GM12875 (cell line): ENCODE measurements at regions not wholly inside any gene's neighbourhood (a gene's known extent, or its start where the extent isn't known, plus 50 kb on each side); places are given as distances from the start of the nearest gene placed in this dataset.

Source experiments
- H3K4me3 ChIP-seq: one replicate; pipeline ENCODE4 v1.5.1; 2011; ENCODE audit warnings: low read depth, low read length, control low read depth
- TF ChIP-seq, protein P1 (sequence below): IDR thresholded peaks from 2 replicates; pipeline ENCODE4 v1.5.1; 2011; ENCODE audit warnings: low read depth, mild to moderate bottlenecking, control low read depth, inconsistent platforms, low read length, moderate library complexity, borderline replicate concordance; ENCODE audit not compliant: insufficient read depth

DNA sequence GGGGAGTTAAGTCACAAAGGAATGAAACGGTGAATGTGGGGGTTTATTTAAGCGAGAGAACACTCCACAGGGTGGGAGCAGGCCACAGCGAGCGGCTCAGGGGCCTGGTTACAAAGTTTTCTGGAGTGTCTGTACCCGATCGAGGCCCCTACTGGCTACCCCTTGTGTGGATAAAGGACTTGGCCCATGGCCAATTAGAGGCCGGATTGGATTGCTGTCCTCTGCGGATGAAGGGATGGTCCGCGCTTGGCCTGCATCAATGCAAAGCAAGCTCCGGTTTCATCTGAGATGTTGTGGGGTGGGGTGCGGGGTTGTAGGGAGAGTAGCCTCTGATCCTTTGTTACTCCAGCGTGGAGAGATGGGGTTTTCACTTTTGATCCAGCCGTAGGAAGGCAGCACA, 1574.5 kb upstream of the TENM3 start:
- TF ChIP-seq, protein P1, sequence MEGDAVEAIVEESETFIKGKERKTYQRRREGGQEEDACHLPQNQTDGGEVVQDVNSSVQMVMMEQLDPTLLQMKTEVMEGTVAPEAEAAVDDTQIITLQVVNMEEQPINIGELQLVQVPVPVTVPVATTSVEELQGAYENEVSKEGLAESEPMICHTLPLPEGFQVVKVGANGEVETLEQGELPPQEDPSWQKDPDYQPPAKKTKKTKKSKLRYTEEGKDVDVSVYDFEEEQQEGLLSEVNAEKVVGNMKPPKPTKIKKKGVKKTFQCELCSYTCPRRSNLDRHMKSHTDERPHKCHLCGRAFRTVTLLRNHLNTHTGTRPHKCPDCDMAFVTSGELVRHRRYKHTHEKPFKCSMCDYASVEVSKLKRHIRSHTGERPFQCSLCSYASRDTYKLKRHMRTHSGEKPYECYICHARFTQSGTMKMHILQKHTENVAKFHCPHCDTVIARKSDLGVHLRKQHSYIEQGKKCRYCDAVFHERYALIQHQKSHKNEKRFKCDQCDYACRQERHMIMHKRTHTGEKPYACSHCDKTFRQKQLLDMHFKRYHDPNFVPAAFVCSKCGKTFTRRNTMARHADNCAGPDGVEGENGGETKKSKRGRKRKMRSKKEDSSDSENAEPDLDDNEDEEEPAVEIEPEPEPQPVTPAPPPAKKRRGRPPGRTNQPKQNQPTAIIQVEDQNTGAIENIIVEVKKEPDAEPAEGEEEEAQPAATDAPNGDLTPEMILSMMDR = no peak
- no peak overlapping the region for H3K4me3 ChIP-seq

DNA sequence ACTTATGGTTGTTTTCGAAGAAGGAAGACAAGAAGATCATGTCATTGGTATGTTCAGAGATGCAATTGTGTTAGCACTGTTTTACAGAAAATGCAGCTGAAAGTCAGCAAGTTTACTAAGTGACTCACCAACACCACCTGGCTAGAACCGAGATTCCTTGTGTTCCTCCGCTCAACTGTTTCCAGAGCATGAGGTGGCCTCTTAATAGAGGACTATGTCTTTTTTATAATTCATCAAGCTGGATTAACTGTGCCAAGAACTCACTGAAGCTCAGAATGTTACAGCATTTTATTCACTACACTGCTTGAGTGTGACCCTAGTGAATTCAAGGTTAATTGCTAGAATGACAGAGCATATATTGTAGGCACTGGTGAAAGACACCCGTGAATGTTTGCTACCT, 1573.5 kb upstream of the TENM3 start:
- TF ChIP-seq, protein P1 = no peak
- H3K4me3 ChIP-seq = no peak overlapping the region

DNA sequence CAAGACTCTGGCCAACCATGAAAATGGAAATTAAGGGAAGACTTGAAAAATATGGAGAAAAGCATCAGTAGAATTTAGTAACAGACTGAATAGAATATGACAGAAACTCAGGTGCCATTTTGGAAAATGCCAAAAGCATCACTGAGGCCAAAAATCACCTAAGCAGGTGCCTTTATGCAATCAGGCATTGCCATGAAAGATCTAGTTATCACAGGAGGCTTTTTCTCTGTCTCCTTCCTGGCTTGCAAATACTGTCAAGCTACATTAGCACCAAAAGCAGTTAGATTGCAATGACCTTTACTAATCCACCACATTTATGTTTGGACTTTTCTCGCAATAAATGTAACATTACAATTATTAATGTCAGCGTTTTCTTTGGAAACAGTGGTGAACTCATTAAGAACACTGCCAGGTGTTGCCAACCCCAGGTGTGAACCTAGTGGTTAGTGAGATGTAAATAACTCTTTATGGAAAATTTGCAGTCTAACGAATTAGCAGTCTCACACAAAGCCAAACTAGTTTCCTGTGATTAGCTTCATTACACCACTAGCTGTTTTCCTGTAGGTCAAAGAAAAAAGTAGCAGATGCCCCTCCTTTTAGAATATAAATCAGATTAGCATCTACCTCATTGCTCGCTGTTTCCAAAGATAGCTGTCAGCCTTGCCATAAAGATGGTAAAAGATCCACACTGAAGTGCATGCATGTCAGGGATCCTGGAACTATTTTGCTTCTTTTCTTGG, 1568.4 kb upstream of the TENM3 start:
- TF ChIP-seq, protein P1 = no peak
- H3K4me3 ChIP-seq = no peak overlapping the region

- no peak overlapping the region for H3K4me3 ChIP-seq
- TF ChIP-seq, protein P1 = no peak
Observed at GRCh38 chr4:180675359-180675650, 1567.9 kb upstream of the TENM3 start.

DNA sequence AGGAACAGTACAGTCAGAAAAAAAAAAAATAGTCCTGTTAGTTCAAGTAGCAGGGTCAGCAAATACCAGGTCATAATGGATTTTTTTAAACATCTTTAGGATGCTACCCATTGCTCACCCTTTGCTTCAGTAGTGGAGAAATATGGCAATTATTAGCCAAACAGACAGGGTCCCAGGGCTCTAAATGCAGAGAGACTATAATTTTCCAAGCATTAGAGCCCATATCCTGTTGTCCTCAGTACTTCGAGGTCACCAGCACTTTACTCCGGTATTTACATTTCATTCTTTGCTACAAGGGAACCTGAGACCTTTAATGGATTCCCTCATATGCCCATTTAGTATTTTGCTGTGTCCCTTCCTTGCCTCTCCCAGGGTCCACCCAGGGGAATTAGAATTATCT, 1562.9 kb upstream of the TENM3 start:
- TF ChIP-seq, protein P1 = no peak
- no peak overlapping the region for H3K4me3 ChIP-seq

DNA sequence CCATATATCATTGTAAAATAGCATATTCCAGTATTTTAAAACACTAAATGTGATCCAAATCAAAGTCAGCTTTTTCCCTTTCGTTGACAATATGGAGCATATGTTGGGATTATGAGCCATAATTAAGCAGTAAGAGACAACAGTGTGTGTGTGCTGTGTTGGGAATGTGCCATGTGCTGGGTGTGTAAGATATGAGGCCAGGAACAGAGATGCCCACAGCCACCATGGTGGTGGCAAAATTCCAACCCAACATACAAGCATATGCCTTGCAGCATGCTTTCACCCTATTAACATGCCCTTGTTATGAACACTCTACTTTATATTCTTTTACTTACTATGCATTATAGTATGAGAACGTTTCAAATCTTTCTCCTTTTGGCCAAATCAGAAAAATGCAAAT, 1560.4 kb upstream of the TENM3 start:
- no peak overlapping the region for H3K4me3 ChIP-seq
- TF ChIP-seq, protein P1 = no peak

GRCh38 chr4:180683186-180683585, 1560.0 kb upstream of the TENM3 start:
- TF ChIP-seq, protein P1 = no peak

More at GRCh38 chr4:180683186-180683585, 1560.0 kb upstream of the TENM3 start:
- no peak overlapping the region for H3K4me3 ChIP-seq
